NB4 (cell line): ENCODE measurements at regions not wholly inside any gene's neighbourhood (a gene's known extent, or its start where the extent isn't known, plus 50 kb on each side); places are given as distances from the start of the nearest gene placed in this dataset.
"Not testable (repeated sequence)": the region's sequence is repeated elsewhere in the genome, so short reads cannot be mapped to it uniquely, and the experiment has no call there.

Experiments
- DNase-seq: peaks from one replicate; pipeline ENCODE4 v3.0.0; 2010; ENCODE audit warnings: low read depth
- H3K4me3 ChIP-seq: one replicate; pipeline ENCODE4 v1.5.1; 2011; ENCODE audit warnings: mild to moderate bottlenecking, low read depth, low read length, moderate library complexity
- CTCF ChIP-seq: IDR thresholded peaks from one replicate; pipeline ENCODE4 v1.5.1; 2012; ENCODE audit warnings: low read depth, low read length
- MAX ChIP-seq: IDR thresholded peaks from 2 replicates; pipeline ENCODE4 v1.6.1; 2011; ENCODE audit warnings: low read depth, low read length
- MYC ChIP-seq: IDR thresholded peaks from 2 replicates; pipeline ENCODE4 v1.6.1; 2011; ENCODE audit warnings: low read depth, low read length
- POLR2A ChIP-seq: IDR thresholded peaks from 2 replicates; pipeline ENCODE4 v1.6.1; 2011; ENCODE audit warnings: mild to moderate bottlenecking; ENCODE audit not compliant: insufficient read length; ENCODE audit errors: extremely low read depth

- no peak for TF ChIP-seq MYC
- peak; percentile 3 for TF ChIP-seq CTCF
- DNase-seq, result no peak
- H3K4me3 ChIP-seq, result no peak overlapping the region
Measured at GRCh38 chr5:19261879-19262278, 726.1 kb downstream of the CDH18 start.

- DNase-seq, result no peak
- no peak overlapping the region for H3K4me3 ChIP-seq
- TF ChIP-seq MYC, result no peak
- TF ChIP-seq CTCF, result no peak
- TF ChIP-seq POLR2A, result no peak
- no peak for TF ChIP-seq MAX
Measured at GRCh38 chr5:19264821-19265220, 723.2 kb downstream of the CDH18 start.

GRCh38 chr5:19266791-19267190 is 721.2 kb downstream of the CDH18 start:
- no peak overlapping the region for H3K4me3 ChIP-seq
- DNase-seq, result no peak

GRCh38 chr5:19270153-19270552 is 717.8 kb downstream of the CDH18 start:
- no peak overlapping the region for H3K4me3 ChIP-seq
- DNase-seq, result no peak
- no peak for TF ChIP-seq MAX
- no peak for TF ChIP-seq CTCF
- TF ChIP-seq POLR2A, result no peak
- no peak for TF ChIP-seq MYC

More at GRCh38 chr5:19266791-19267190, 721.2 kb downstream of the CDH18 start:
- TF ChIP-seq MYC (no peak), POLR2A (no peak), MAX (no peak), CTCF (no peak)

- DNase-seq, result no peak
- no peak for TF ChIP-seq POLR2A
- no peak overlapping the region for H3K4me3 ChIP-seq
Measured at GRCh38 chr5:19274578-19274977, 713.4 kb downstream of the CDH18 start.

GRCh38 chr5:19285286-19285685 is 702.7 kb downstream of the CDH18 start:
- no peak for DNase-seq
- TF ChIP-seq CTCF (no peak), MYC (no peak), POLR2A (no peak), MAX (no peak)
- H3K4me3 ChIP-seq, result no peak overlapping the region

GRCh38 chr5:19287548-19288277 is 700.3 kb downstream of the CDH18 start:
- not testable (repeated sequence) for DNase-seq, H3K4me3 ChIP-seq

- not testable (repeated sequence) for H3K4me3 ChIP-seq, DNase-seq
Measured at GRCh38 chr5:19288311-19288710, 699.7 kb downstream of the CDH18 start.
